T47D (cell line): ENCODE measurements at regions not wholly inside any gene's neighbourhood (a gene's known extent, or its start where the extent isn't known, plus 50 kb on each side); places are given as distances from the start of the nearest gene placed in this dataset.
"Not testable (repeated sequence)": the region's sequence is repeated elsewhere in the genome, so short reads cannot be mapped to it uniquely, and the experiment has no call there.

Experiments
- DNase-seq, 2 experiments: peaks; one replicate each; pipeline versions ENCODE4 v3.0.0 to v3.0.0-alpha.2; 2011 to 2012; ENCODE audit warnings: low read depth in 1 of 2, low spot score in 1 of 2
- JUND ChIP-seq: IDR thresholded peaks from 2 replicates; pipeline ENCODE4 v1.6.1; 2012; ENCODE audit warnings: low read depth
- in situ Hi-C: cut with HindIII; loops from 2 replicates; pipeline ENCODE4 v1.10.0; 2016; ENCODE audit warnings: low sequenced_read_pairs, low pct_unique_long_range_greater_than_20kb

GRCh38 chr14:71248194-71248593 lies 340.9 kb downstream of the PCNX1 start:
- no peak for DNase-seq
- no peak for TF ChIP-seq JUND
- in situ Hi-C loops: no loop called here

- no peak for TF ChIP-seq JUND
- DNase-seq: no peak
- in situ Hi-C loops: no loop called here
These were observed 343.1 kb downstream of the PCNX1 start for GRCh38 chr14:71250347-71250746.

- TF ChIP-seq JUND: no peak
- no peak for DNase-seq
- in situ Hi-C loops: no loop called here
These were observed 343.5 kb downstream of the PCNX1 start for GRCh38 chr14:71250791-71251190.

- DNase-seq, in situ Hi-C loops: not testable (repeated sequence)
These were observed 346.9 kb downstream of the PCNX1 start for GRCh38 chr14:71254091-71254719.

- TF ChIP-seq JUND: no peak
- in situ Hi-C loops: no loop called here
- peak in 1 of 2 experiments; percentile 37 for DNase-seq
These were observed 353.9 kb downstream of the PCNX1 start for GRCh38 chr14:71261206-71261605.

GRCh38 chr14:71262441-71262840 lies 355.2 kb downstream of the PCNX1 start:
- in situ Hi-C loops: no loop called here
- TF ChIP-seq JUND: no peak
- DNase-seq: no peak

GRCh38 chr14:71264260-71264659 lies 357.0 kb downstream of the PCNX1 start:
- no peak for TF ChIP-seq JUND

GRCh38 chr14:71267007-71267513 lies 359.8 kb downstream of the PCNX1 start:
- in situ Hi-C loops: no loop called here
- TF ChIP-seq JUND: no peak
- no peak for DNase-seq

More at GRCh38 chr14:71264260-71264659, 357.0 kb downstream of the PCNX1 start:
- DNase-seq: no peak
- in situ Hi-C loops: no loop called here

- no peak for TF ChIP-seq JUND
- in situ Hi-C loops: no loop called here
- no peak for DNase-seq
These were observed 360.4 kb downstream of the PCNX1 start for GRCh38 chr14:71267691-71268090.

GRCh38 chr14:71270111-71270510 lies 362.9 kb downstream of the PCNX1 start:
- in situ Hi-C loops: no loop called here
- no peak for TF ChIP-seq JUND
- DNase-seq: no peak

GRCh38 chr14:71271166-71271945 lies 364.1 kb downstream of the PCNX1 start:
- in situ Hi-C loops: no loop called here

GRCh38 chr14:71273366-71273765 lies 366.1 kb downstream of the PCNX1 start:
- TF ChIP-seq JUND: no peak
- in situ Hi-C loops: no loop called here
- no peak for DNase-seq

More at GRCh38 chr14:71271166-71271945, 364.1 kb downstream of the PCNX1 start:
- TF ChIP-seq JUND: no peak
- no peak for DNase-seq

GRCh38 chr14:71284048-71284447 lies 376.8 kb downstream of the PCNX1 start:
- DNase-seq: no peak
- no peak for TF ChIP-seq JUND
- in situ Hi-C loops: no loop called here
